Glutamatergic neuron (in vitro differentiated cells): ENCODE measurements at regions not wholly inside any gene's neighbourhood (a gene's known extent, or its start where the extent isn't known, plus 50 kb on each side); places are given as distances from the start of the nearest gene placed in this dataset.

ENCODE experiments used
- DNase-seq: peaks from one replicate; pipeline ENCODE4 v3.0.0; 2022
- H3K27ac Mint-ChIP-seq: one replicate; pipeline ENCODE4 v1.8.0; 2020; ENCODE audit warnings: mild to moderate bottlenecking, mixed read lengths, inconsistent platforms; ENCODE audit not compliant: unreplicated experiment
- H3K27me3 Mint-ChIP-seq: one replicate; pipeline ENCODE4 v1.8.0; 2020; ENCODE audit warnings: mild to moderate bottlenecking, moderate library complexity, mixed read lengths, inconsistent platforms; ENCODE audit not compliant: unreplicated experiment
- H3K36me3 Mint-ChIP-seq: one replicate; pipeline ENCODE4 v1.8.0; 2020; ENCODE audit warnings: mild to moderate bottlenecking, mixed read lengths, inconsistent platforms; ENCODE audit not compliant: unreplicated experiment
- H3K4me1 Mint-ChIP-seq: one replicate; pipeline ENCODE4 v1.8.0; 2020; ENCODE audit warnings: mild to moderate bottlenecking, low read depth, mixed read lengths, inconsistent platforms; ENCODE audit not compliant: unreplicated experiment
- H3K4me3 Mint-ChIP-seq: one replicate; pipeline ENCODE4 v1.8.0; 2020; ENCODE audit warnings: mild to moderate bottlenecking, mixed read lengths, inconsistent platforms; ENCODE audit not compliant: unreplicated experiment
- H3K9me3 Mint-ChIP-seq: one replicate; pipeline ENCODE4 v1.8.0; 2020; ENCODE audit warnings: mild to moderate bottlenecking, moderate library complexity, mixed read lengths, inconsistent platforms; ENCODE audit not compliant: unreplicated experiment
- CTCF ChIP-seq: fragments of 200-600 bp; sonication (generic); IDR thresholded peaks from one replicate; pipeline ENCODE4 v1.5.0; 2021; ENCODE audit not compliant: partially characterized antibody, unreplicated experiment

DNA sequence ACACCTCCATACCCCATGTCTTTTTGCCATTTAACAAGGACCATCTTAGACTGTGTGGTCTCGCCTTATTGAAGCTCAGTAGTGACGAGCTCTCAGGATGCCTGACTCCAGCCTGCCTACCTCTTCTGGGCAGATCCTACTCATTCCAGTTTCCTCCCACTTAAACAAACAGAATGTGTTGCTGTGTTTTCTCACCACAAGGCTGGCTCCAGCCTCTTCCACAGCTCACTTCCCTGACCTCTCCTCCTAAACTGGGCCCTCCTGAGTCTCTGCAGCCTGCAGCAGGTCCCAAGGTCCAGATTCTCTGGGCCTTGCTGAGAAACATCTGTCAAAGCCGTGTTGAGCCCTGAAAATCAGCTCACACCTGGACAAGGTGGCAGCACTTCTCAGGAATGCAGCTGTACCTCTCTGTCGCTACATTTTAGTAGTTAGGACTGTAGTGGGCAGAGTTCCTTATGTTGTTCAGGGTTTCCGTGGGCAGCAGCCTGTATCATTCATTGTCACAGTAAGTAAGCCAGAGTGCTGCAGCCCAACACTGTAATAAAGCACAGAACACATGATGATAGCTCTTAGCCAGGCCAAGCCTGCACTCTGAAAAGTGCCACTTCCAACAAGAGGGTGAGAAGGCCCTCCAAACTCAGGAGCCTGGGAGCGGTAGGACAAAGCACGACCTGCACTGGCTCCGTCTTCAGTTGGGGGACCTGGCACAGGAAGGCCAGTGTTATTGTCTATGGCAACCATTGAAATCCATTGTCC lies 68.5 kb downstream of the NKX2-1 start:
- TF ChIP-seq CTCF = no peak
- H3K27ac Mint-ChIP-seq = peak overlapping the region; percentile 6
- no peak for DNase-seq
- peak overlapping the region; percentile 42 for H3K4me3 Mint-ChIP-seq
- peaks cover 8% of the 10 kb centered on the region for H3K27me3 Mint-ChIP-seq
- H3K36me3 Mint-ChIP-seq = no peaks in the 10 kb centered on the region
- H3K9me3 Mint-ChIP-seq = peaks cover 4% of the 10 kb centered on the region
- peaks cover 34% of the 10 kb centered on the region for H3K4me1 Mint-ChIP-seq

GRCh38 chr14:36450550-36450949 lies 69.5 kb downstream of the NKX2-1 start:
- Mint-ChIP-seq H3K4me1 (peaks cover 39% of the 10 kb centered on the region), H3K36me3 (no peaks in the 10 kb centered on the region), H3K27me3 (peaks cover 8% of the 10 kb centered on the region), H3K27ac (no peak overlapping the region), H3K4me3 (no peak overlapping the region), H3K9me3 (peaks cover 6% of the 10 kb centered on the region)
- DNase-seq = no peak
- no peak for TF ChIP-seq CTCF

DNA sequence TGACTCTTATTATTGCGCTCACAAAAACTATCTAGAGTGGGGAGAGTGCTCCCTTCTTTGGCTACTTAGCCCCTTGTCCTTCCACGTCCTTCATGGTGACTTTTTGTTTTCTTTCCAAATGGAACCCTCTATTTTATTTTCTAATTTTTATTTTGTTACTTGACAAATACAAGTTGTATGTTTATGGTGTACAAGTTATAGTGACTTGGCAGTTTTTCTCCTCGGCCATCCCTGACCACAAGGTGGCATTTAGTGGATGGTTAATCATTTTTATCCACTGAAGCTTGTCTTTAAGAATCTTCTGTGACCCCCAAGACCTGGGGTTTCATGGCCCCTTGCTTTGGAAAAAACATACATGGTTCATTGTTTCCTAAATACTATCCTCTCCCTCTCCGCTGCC lies 70.1 kb downstream of the NKX2-1 start:
- Mint-ChIP-seq H3K9me3 (peaks cover 6% of the 10 kb centered on the region), H3K27ac (no peak overlapping the region), H3K36me3 (no peaks in the 10 kb centered on the region), H3K27me3 (peaks cover 8% of the 10 kb centered on the region), H3K4me1 (peaks cover 39% of the 10 kb centered on the region), H3K4me3 (no peak overlapping the region)
- no peak for DNase-seq
- TF ChIP-seq CTCF = no peak

DNA sequence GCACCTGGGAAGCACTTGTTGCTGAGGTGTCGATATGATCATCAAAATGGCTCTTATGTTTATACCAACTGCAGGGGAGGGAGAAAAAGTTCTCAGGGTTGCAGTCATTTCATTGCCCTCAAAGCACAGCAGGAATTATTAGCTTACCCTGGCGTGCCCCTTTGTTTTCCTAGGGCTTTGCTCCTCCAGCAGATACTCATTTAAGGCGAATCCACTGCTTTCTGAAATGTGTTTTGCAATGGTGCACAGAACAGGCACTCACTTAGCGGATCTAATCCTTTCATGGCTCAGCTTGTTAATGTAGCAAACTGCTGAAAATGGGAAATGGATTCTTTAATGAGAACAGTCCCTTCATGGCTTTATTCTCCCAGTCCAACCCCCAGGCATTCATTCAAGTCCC lies 76.7 kb downstream of the NKX2-1 start:
- DNase-seq = no peak
- Mint-ChIP-seq H3K4me3 (no peak overlapping the region), H3K4me1 (peaks cover 32% of the 10 kb centered on the region), H3K9me3 (peaks cover 2% of the 10 kb centered on the region), H3K36me3 (no peaks in the 10 kb centered on the region), H3K27ac (no peak overlapping the region), H3K27me3 (peaks cover 4% of the 10 kb centered on the region)
- TF ChIP-seq CTCF = no peak

DNA sequence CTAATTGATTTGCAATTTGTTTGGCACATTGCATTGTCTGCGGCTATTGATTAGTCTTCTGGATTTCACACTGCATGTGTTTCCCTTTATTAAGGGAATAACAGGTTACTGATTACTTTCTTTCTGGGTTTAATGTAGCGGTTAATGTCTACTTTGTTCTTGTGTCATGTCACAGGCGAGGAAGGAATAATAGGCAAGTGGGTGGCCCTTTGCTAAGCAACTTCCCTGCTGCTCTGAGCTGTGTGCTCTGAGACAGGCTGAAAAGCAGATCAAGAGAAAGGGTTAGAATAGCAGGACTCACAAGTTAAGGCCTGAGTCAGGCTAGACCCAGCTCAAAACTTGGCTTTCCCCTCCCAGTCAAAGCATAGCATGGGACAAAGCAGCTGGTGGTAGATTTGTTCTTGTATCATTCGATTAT lies 77.2 kb downstream of the NKX2-1 start:
- peaks cover 32% of the 10 kb centered on the region for H3K4me1 Mint-ChIP-seq
- no peak overlapping the region for H3K4me3 Mint-ChIP-seq
- no peak overlapping the region for H3K27ac Mint-ChIP-seq
- H3K27me3 Mint-ChIP-seq = peaks cover 4% of the 10 kb centered on the region
- TF ChIP-seq CTCF = no peak
- DNase-seq = no peak
- no peaks in the 10 kb centered on the region for H3K36me3 Mint-ChIP-seq
- H3K9me3 Mint-ChIP-seq = peaks cover 2% of the 10 kb centered on the region
